GM10248 (cell line): ENCODE measurements at regions not wholly inside any gene's neighbourhood (a gene's known extent, or its start where the extent isn't known, plus 50 kb on each side); places are given as distances from the start of the nearest gene placed in this dataset.

Experiments used
- CTCF ChIA-PET: fragments of 300-600 bp; sonication (Branson Sonifier 250); formaldehyde crosslinking; extraction: SDS; loops from one replicate; lab custom pipeline; 2021; ENCODE audit warnings: antibody characterized with exemption; lab: Yijun Ruan, JAX
- POLR2A ChIA-PET: fragments of 350-650 bp; sonication (Branson Sonifier 250); formaldehyde crosslinking; extraction: SDS; loops from one replicate; lab custom pipeline; 2020; ENCODE audit warnings: antibody characterized with exemption; lab: Yijun Ruan, JAX
- DNase-seq: peaks from one replicate; pipeline ENCODE4 v3.0.0; 2012; ENCODE audit errors: extremely low spot score
- TF ChIP-seq, protein P1 (sequence below): IDR thresholded peaks from 2 replicates; pipeline ENCODE4 v1.5.1; 2012; ENCODE audit warnings: mild to moderate bottlenecking, low read depth; ENCODE audit errors: extremely low read depth, missing control alignments, control extremely low read depth

DNA sequence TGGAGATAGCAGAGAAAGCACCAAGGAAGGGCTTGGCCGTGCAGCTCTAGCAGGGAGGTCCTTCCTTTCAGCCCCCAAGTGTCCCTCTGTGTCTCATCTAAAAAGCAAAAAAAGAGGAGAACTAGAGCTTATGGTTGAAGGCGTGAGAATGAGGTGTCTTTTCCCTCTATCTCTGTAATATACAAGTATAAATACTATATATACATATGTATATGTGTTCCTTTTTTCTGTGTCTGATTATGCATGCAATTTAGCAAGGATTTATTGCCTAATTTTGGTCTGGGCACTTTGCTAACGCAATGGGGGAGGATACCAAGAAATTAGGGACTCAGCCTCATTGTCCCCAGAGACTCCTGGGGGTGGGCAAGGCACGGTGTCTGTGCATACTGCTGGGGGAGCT is 90.2 kb upstream of the CCL2 start:
- TF ChIP-seq, protein P1, sequence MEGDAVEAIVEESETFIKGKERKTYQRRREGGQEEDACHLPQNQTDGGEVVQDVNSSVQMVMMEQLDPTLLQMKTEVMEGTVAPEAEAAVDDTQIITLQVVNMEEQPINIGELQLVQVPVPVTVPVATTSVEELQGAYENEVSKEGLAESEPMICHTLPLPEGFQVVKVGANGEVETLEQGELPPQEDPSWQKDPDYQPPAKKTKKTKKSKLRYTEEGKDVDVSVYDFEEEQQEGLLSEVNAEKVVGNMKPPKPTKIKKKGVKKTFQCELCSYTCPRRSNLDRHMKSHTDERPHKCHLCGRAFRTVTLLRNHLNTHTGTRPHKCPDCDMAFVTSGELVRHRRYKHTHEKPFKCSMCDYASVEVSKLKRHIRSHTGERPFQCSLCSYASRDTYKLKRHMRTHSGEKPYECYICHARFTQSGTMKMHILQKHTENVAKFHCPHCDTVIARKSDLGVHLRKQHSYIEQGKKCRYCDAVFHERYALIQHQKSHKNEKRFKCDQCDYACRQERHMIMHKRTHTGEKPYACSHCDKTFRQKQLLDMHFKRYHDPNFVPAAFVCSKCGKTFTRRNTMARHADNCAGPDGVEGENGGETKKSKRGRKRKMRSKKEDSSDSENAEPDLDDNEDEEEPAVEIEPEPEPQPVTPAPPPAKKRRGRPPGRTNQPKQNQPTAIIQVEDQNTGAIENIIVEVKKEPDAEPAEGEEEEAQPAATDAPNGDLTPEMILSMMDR = no peak
- POLR2A ChIA-PET = no interaction called here
- CTCF ChIA-PET = interaction anchor here (1.2 to 2.0 kb wide), 3 partner anchors 17 to 196 kb away, joined by 4 to 8 read pairs (median 4); no protein-coding TSS in a partner anchor
- no peak for DNase-seq

DNA sequence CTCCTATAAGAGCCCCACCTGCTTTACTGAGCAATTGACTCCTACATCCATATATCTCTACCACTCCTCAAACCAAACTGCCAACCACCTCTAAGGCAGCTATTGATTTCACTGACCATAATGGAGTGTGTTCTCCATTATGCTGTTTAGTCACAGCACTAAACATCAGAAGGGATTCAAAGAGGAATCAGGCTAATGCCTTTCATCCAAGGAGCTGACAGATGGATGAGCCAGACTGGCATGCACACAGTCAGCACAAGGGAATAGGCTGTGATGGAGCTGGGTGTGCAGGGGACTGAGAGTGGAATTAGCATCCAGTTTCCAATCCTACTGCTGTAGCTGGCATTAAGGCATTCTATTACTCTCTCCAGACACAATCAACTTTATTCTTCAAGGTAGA is 88.7 kb upstream of the CCL2 start:
- ChIA-PET POLR2A (interaction anchor here (0.6 kb wide), 1 partner anchor 92 kb away, joined by 7 read pairs; no protein-coding TSS in a partner anchor), CTCF (interaction anchor here (0.8 to 2.2 kb wide), 6 partner anchors 15 to 376 kb away, joined by 3 to 8 read pairs (median 3); no protein-coding TSS in a partner anchor)
- TF ChIP-seq, protein P1 = no peak
- no peak for DNase-seq

DNA sequence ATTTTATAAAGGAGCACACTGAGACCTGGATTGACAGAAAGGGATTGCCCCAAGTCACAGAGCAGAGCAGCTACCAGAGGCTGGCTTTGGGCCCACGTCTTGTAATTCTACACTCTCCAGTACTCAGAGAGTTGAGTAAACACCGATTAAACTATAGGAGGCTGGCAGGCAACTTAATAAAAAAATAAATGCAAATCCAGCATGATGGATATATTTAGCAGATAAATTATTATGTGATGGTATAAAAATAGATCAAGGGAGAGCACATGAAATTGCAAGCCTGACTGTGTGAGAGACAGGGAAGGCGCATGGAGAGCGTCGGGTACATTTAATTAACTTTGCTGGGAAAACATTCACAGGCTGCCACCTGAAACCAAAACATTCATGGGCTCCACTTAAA is 87.7 kb upstream of the CCL2 start:
- CTCF ChIA-PET = interaction anchor here (1.0 to 3.1 kb wide), 4 partner anchors 9 to 194 kb away, joined by 3 to 25 read pairs (median 4); no protein-coding TSS in a partner anchor
- TF ChIP-seq, protein P1 = no peak
- POLR2A ChIA-PET = no interaction called here
- DNase-seq = no peak

DNA sequence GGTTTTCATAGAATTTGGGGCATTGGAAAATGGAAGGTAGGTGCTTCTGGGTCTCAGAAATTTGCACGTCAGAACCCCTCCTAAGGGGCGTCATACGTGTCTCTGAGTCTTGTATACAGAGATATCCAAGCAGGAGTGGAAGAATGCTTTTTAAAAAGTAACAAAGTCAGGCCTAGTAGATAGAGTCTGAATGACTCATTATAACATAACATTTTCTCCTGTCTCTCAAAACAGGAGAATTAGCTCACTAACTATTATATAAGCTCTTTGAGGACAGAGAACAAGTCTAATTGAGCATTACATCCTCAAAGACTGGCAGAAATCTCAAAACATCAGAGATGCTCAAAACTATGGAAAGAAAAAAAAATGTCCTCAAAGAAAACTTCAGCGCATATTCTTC is 86.1 kb upstream of the CCL2 start:
- CTCF ChIA-PET = interaction anchor here (0.8 to 3.1 kb wide), 2 partner anchors 27 to 192 kb away, joined by 3 to 25 read pairs; no protein-coding TSS in a partner anchor
- no peak for DNase-seq
- TF ChIP-seq, protein P1 = no peak
- POLR2A ChIA-PET = no interaction called here

DNA sequence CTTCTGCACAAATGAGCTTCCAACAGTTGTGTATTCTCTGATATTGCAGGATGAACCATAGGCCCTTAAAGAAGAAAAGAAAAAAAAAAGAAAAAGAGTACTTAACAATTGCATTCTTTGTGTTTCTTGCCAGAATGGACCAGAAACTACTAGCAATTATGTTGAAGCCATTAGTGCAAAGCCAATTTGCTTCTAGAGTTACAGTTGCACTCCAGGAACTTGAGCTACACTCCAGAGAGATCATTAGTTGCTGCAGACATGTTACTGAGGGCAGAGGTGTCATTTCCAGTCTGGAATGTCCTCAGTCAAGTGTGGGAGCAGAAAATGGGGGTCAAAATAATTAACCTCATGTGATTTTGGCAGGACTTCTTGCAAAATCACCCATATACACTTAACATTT is 85.6 kb upstream of the CCL2 start:
- POLR2A ChIA-PET = no interaction called here
- TF ChIP-seq, protein P1 = no peak
- no peak for DNase-seq
- CTCF ChIA-PET = interaction anchor here (3.1 kb wide), 1 partner anchor 192 kb away, joined by 25 read pairs; no protein-coding TSS in a partner anchor

DNA sequence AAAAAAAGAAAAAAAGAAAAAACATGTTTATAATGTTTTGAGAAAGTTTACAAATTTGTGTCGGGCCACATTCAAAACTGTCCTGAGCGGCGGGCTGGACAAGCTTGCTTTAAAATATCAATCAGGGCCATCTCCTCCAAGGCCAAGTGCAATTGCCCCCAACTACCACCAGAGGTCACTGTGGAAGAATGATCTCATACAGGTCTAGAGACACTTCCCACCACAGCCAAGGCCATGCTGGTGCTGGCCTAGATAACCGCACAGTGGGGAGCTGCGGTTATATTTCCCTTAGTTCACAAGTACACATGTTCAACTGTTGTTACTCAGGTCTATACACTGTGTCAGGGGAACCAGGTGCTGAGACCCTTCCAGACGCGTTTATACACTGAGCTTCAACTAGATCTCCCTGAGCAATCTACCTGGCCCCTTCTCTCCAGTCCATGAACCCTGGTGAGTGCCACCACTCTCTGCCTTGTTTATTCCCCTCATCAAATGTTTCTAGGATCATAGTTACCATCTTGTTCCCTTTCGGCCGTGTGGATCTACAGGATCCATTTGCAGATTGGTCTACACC is 83.8 kb upstream of the CCL2 start:
- ChIA-PET POLR2A (no interaction called here), CTCF (interaction anchor here (0.7 to 4.6 kb wide), 22 partner anchors 10 to 398 kb away, joined by 3 to 44 read pairs (median 4); partner anchors contain the start of genes CCL1 and CCL13)
- DNase-seq = peak; percentile 69
- TF ChIP-seq, protein P1 = peak; percentile 83
